SK-N-SH (cell line): ENCODE measurements at regions not wholly inside any gene's neighbourhood (a gene's known extent, or its start where the extent isn't known, plus 50 kb on each side); places are given as distances from the start of the nearest gene placed in this dataset.

Experiments used
- SMC3 ChIP-seq: IDR thresholded peaks from 2 replicates; pipeline ENCODE4 v1.6.1; 2012; ENCODE audit warnings: low read depth, low read length, improper control_type of control experiment
- TF ChIP-seq, protein P1 (sequence below): fragments of 200-600 bp; sonication (generic); IDR thresholded peaks from 2 replicates; pipeline ENCODE4 v1.6.1; 2017; ENCODE audit warnings: antibody characterized with exemption, mild to moderate bottlenecking, moderate library complexity
- TF ChIP-seq, protein P2 (sequence below): fragments of 150-350 bp; IDR thresholded peaks from 2 replicates; pipeline ENCODE4 v1.6.1; 2016; ENCODE audit warnings: mild to moderate bottlenecking, low read depth, low read length

GRCh38 chr17:36829676-36830075 lies 107.6 kb upstream of the LHX1 start:
- TF ChIP-seq SMC3 = no peak
- TF ChIP-seq, protein P1, sequence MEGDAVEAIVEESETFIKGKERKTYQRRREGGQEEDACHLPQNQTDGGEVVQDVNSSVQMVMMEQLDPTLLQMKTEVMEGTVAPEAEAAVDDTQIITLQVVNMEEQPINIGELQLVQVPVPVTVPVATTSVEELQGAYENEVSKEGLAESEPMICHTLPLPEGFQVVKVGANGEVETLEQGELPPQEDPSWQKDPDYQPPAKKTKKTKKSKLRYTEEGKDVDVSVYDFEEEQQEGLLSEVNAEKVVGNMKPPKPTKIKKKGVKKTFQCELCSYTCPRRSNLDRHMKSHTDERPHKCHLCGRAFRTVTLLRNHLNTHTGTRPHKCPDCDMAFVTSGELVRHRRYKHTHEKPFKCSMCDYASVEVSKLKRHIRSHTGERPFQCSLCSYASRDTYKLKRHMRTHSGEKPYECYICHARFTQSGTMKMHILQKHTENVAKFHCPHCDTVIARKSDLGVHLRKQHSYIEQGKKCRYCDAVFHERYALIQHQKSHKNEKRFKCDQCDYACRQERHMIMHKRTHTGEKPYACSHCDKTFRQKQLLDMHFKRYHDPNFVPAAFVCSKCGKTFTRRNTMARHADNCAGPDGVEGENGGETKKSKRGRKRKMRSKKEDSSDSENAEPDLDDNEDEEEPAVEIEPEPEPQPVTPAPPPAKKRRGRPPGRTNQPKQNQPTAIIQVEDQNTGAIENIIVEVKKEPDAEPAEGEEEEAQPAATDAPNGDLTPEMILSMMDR = no peak
- TF ChIP-seq, protein P2, sequence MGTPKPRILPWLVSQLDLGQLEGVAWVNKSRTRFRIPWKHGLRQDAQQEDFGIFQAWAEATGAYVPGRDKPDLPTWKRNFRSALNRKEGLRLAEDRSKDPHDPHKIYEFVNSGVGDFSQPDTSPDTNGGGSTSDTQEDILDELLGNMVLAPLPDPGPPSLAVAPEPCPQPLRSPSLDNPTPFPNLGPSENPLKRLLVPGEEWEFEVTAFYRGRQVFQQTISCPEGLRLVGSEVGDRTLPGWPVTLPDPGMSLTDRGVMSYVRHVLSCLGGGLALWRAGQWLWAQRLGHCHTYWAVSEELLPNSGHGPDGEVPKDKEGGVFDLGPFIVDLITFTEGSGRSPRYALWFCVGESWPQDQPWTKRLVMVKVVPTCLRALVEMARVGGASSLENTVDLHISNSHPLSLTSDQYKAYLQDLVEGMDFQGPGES = no peak
